GM12873 (cell line): ENCODE measurements at regions not wholly inside any gene's neighbourhood (a gene's known extent, or its start where the extent isn't known, plus 50 kb on each side); places are given as distances from the start of the nearest gene placed in this dataset.

Experiments
- TF ChIP-seq, protein P1 (sequence below): IDR thresholded peaks from 2 replicates; pipeline ENCODE4 v1.5.1; 2012; ENCODE audit warnings: low read depth, mild to moderate bottlenecking, moderate library complexity, low read length, control low read depth; ENCODE audit not compliant: insufficient read depth; ENCODE audit errors: missing control alignments

DNA sequence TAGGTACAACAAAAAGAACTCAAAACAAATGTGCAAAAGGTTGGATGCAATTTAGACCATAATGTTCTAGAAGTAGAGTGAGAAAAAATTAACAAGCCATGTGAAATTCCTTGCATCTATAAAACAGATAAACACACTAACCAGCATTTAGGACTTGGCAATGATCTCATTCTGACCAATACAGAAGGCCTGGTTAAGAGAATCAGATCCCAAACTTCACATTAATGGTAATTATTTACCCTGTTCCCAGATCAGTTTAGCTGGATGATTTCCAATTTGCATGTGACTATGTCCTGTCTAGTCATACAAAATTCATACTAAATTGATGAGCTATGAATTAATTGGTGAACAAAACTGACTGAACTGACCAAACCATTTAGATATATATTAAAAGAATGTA is 98.4 kb upstream of the FIGN start:
- TF ChIP-seq, protein P1, sequence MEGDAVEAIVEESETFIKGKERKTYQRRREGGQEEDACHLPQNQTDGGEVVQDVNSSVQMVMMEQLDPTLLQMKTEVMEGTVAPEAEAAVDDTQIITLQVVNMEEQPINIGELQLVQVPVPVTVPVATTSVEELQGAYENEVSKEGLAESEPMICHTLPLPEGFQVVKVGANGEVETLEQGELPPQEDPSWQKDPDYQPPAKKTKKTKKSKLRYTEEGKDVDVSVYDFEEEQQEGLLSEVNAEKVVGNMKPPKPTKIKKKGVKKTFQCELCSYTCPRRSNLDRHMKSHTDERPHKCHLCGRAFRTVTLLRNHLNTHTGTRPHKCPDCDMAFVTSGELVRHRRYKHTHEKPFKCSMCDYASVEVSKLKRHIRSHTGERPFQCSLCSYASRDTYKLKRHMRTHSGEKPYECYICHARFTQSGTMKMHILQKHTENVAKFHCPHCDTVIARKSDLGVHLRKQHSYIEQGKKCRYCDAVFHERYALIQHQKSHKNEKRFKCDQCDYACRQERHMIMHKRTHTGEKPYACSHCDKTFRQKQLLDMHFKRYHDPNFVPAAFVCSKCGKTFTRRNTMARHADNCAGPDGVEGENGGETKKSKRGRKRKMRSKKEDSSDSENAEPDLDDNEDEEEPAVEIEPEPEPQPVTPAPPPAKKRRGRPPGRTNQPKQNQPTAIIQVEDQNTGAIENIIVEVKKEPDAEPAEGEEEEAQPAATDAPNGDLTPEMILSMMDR: no peak

DNA sequence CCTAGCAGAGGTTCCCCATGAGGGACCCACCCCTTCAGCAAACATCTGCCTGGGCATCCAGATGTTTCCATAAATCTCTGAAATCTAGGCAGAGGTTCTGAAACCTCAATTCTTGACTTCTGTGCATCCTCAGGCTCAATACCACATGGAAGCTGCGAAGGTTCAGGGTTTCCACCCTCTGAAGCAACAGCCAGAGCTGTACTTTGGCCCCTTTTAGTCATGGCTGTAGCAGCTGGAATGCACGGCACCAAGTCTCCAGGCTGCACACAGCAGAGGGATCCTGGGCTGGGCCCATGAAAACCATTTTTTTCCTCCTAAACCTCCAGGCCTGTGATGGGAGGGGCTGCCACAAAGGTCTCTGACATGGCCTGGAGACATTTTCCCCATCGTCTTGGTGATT is 93.0 kb upstream of the FIGN start:
- TF ChIP-seq, protein P1: no peak

GRCh38 chr2:163822033-163822432 is 86.2 kb upstream of the FIGN start:
- TF ChIP-seq, protein P1: no peak

- TF ChIP-seq, protein P1: no peak
Observed at GRCh38 chr2:163812926-163813520, 77.2 kb upstream of the FIGN start.

- TF ChIP-seq, protein P1: no peak
Observed at GRCh38 chr2:163808406-163808805, 72.6 kb upstream of the FIGN start.

DNA sequence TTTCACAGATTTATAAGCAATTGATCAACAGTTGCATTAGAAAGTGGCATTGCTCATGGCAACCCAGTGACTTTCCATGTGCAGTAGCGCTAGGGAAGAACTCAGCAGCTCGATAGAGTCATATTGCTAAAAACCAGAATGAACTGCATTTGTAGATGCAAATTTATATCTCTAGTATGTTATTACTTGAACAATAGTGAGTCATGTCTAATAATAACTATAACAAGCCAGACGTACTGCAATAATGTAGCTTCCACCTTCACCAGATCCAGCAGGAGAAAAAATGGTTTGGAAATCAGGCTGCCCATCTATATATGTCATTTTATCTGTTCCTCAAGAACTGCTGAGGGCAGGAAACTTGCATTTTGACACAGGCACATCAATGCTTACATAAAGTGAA is 66.5 kb upstream of the FIGN start:
- TF ChIP-seq, protein P1: no peak

DNA sequence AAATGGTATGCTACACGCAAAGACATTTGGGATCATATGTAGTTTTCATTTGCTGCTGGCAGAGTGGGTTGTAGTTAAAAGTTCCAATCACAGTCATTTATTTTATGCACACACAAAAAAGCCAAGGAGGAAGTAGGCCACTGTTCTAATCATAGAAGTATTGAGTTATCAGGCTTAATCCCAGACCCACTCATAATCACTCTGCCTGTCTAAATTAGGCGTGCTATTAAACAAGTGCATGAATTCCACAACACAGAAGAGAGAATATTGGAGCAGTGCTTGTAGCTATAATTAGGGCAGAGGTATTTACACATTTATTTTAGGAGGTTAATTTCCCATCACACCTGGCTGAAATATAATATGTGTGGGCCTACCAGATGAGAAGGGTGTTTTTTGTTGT is 65.7 kb upstream of the FIGN start:
- TF ChIP-seq, protein P1: no peak
